HG03039 (cell line): ENCODE measurements at regions not wholly inside any gene's neighbourhood (a gene's known extent, or its start where the extent isn't known, plus 50 kb on each side); places are given as distances from the start of the nearest gene placed in this dataset.
"Not testable (repeated sequence)": the region's sequence is repeated elsewhere in the genome, so short reads cannot be mapped to it uniquely, and the experiment has no call there.

ENCODE experiments used
- ATAC-seq: cut with Tn5 transposase; IDR thresholded peaks from one replicate; pipeline ENCODE4 v1.9.1; 2021; ENCODE audit warnings: mild to moderate bottlenecking, moderate library complexity; ENCODE audit not compliant: unreplicated experiment

GRCh38 chr3:5731100-5731499 lies 543.6 kb downstream of the EDEM1 start:
- no peak for ATAC-seq

GRCh38 chr3:5732081-5732480 lies 544.6 kb downstream of the EDEM1 start:
- no peak for ATAC-seq

DNA sequence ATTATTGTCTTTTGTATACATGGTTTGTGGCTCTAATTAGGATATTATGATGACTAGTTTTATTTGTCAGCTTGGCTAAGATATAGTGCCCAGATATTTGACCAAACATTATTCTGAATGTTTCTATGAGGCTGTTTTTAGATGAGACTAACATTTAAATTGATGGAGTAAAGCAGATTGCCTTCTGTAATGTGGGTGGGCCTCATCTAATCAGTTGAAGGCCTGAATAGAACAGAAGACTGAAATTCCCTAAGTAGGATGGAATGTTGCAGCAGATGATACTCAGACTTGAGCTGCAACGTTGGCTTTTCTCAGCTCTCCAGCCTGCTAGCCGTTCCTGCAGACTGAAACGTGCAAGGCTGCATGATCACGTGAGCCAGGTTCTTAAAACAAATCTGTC lies 546.5 kb downstream of the EDEM1 start:
- ATAC-seq: no peak

GRCh38 chr3:5735896-5736295 lies 548.4 kb downstream of the EDEM1 start:
- ATAC-seq: no peak

DNA sequence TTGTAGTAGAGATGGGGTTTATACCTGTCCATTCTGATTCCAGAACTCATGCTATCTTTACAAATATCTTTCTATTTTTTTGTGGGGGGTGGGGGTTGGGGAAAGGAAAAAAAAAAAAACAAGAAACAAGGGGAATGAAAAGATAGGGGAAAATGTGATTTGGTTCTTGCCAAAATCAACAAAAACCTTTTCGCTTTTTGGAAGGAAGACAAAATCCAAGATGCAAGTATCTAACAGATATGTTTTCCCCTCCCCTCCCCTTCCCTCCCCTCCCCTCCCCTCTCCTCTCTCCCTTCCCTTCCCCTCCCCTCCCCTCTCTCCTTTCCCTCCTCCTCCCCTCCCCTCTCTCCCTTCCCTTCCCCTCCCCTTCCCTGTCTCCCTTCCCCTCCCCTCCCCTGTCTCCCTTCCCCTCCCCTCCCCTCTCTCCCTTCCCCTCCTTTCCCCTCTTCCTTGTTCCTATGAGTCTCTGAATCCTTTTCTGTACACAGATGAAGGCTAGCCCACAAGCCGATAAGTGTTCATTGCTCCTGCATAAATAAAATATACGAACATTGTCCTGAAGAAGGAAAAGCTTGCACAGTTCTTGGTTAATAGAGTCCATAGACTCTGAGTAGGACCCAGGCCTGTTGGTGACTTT lies 551.9 kb downstream of the EDEM1 start:
- ATAC-seq: no peak

DNA sequence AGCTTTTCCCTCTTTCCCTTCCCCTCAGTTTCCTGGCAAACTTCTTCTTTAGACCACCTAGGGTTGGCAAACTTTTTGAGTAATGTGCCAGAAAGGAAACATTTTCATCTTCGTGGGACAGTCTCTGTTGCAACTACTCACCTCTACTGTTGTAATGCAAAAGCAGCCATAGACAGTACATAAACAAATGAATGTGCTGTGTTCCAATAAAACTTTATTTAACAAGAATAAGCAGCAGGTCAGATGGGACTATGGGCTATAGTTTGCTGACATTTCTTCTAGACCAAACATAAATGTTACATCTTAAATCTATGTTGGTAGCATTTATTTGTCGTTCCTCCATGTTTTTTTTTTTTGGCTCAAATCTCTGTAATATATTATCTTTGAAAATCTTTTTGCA lies 552.4 kb downstream of the EDEM1 start:
- no peak for ATAC-seq

- no peak for ATAC-seq
These were observed 553.5 kb downstream of the EDEM1 start for GRCh38 chr3:5741017-5741416.

- no peak for ATAC-seq
These were observed 562.6 kb downstream of the EDEM1 start for GRCh38 chr3:5750091-5750490.

DNA sequence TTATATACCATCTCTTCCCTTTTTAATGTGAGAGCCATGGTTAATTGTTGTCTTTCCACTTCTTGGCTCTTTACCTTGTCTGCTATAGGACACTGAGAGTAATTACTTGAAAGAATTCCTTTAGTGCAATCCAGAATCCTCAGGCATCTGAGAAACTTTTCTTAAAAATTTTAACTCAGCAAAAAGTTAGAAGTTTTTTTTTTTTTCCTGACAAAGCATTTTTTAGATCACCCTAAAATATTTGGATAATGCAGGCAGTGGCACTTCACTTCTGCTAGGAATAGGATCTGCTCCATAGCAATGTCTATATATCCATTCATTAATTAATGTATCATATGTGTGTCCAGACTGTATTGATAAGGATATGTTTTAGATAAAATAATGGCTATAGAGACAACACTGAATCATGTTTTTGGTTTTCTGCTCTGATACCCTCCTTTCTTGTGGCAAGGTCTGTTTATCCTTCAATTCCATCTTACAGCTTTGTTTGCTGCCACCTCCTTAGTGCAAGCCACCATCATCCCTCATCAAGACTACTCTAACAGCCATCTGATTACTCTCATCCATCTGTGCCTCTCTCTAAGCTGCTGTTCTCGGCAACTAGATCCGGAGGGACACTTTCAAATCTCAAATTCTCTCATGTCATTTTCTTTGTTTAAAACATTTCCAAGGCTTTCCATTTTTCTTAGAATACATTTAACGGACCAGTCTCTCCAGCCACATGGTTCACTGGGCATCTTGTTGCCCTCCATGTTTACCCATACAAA lies 563.5 kb downstream of the EDEM1 start:
- ATAC-seq: no peak

DNA sequence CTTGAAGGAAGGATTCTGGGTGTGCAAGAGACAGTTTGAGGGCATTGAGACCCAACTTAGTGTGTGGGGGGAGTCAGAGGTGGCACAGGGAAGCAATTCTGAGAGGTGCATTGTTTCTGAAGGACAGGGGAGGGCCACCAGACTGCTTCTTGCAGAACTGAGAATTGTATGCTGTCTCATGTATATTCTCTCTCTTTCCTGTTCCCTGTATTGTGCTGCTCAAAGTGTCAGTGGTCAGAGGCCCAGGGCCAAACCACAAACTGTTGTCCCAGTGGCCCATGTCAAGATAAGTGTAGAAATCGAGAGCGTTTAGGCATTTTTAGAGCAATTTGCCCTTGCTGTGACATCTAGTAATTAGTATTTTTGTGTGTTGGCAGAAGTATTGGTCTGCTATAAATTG lies 567.1 kb downstream of the EDEM1 start:
- ATAC-seq: peak; percentile 57

DNA sequence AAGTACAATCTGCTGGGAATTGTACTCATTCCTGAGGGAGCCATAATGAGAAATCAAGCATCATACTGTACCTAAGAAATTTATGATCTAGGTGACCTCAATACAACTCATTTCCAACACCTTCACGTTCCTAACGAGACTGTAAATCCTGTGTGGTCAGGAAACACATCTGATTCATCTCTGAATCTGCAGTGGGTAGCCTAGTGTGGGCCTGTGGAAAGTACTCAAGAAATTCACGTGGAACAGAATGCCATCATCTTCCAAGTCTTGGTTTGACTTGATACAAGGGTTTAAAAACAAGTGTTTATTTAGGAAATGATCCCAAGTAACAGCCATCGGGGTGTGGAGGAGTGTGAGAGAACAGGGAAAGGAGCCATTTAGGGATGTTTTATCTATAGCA lies 568.9 kb downstream of the EDEM1 start:
- no peak for ATAC-seq

DNA sequence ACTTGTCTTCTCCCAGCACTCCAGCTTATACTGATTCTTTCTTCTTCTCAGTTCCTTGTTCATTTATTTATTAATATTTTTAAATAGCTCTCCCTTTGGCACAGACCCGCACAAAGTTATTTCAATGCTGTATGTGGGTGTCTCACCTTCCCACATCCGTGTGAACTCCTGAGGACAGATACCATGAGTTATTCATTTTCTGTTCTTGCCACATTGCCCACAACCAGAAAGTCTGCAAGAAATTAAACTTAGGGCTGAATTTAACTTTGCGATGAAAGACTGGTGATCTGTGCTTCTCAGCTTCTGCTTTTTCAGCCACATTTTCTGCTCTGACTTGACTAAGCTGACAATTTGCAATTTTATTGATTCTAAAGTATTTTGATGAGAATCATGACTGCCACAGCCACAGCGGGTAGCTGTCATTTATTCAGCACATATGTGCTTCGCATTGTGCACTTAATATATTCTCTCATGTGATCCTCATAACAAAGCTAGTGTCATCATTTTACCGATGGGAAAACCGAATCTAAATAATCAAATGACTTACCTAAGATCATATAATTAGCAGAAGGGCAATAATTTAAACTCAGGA lies 569.8 kb downstream of the EDEM1 start:
- ATAC-seq: no peak

DNA sequence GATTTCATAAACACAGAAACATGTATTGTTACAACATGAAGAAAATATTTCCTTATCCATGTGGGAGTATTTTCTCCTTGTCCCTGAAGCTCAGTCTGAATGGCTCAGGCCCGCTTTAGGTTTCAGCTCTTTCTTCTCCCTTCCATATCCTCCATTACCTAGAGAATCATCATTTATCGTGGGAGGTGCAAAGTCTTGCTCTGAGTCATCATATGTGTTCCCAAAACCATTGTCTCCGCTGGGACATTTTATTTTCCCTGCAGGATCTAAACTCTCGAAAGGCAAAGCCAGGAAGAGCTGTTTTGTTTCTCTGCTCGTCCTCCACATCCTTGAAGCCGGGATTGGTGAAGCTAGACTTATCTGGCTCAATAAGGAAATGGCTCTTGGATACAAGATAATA lies 571.2 kb downstream of the EDEM1 start:
- ATAC-seq: no peak

- no peak for ATAC-seq
These were observed 575.0 kb downstream of the EDEM1 start for GRCh38 chr3:5762506-5762905.

GRCh38 chr3:5766848-5767247 lies 579.3 kb downstream of the EDEM1 start:
- ATAC-seq: no peak

- ATAC-seq: no peak
These were observed 579.8 kb downstream of the EDEM1 start for GRCh38 chr3:5767304-5767703.

GRCh38 chr3:5768281-5768945 lies 580.9 kb downstream of the EDEM1 start:
- no peak for ATAC-seq

DNA sequence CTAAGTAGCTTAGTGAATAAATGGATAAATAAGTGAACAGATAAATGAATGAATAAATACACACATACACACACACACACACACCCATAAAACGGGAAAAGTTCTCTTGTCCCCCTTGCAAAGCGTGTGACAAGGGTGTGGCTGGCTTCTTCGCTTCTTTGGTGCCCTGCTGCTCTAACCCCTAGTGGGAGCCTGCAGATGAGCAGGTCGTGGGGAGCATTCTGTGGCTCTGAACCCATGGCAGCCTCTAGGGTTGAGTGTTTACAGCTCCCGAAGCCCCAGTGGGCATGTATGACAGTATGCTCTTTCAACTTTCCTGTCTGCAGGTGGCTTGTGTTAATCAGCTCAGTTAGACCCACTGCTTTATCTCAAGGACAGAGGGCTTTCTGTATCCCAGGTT lies 582.3 kb downstream of the EDEM1 start:
- no peak for ATAC-seq

DNA sequence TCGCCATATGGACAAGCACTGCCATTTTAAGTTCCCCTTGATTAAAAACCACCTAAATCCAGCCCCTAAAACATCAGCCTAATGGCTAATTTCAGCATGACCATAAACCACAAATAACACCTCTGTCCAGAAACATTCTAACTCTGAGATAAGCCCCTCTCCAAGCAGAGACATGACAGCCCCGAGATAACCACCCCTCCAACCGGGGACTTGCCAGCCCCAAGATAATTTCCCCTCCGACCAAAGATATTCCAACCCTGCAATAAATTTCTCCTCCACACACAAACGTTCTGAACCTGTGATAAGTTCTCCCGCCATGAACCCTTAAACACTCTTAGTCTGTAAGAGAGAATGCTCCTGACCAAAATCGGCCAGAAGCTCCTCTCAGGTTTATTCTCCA lies 586.8 kb downstream of the EDEM1 start:
- no peak for ATAC-seq

- not testable (repeated sequence) for ATAC-seq
These were observed 587.6 kb downstream of the EDEM1 start for GRCh38 chr3:5775100-5775499.

DNA sequence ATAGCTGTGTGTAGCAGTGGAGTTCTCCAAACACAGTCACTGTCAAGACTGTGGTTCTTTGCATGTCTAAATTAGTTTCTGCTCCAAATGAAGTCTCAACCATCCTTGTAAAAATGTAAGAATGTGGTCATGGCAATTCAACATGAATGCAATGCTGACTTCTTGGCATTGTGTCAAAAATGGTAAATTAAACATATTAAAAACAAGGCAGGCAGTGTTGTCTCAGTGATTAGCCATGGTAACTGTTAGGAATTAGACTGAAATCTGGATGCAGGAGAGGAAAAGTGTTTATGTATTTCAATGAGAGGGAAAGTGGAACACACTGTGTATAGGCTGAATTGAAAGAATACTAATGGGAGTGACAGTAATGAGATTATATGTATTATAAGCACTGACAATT lies 597.2 kb downstream of the EDEM1 start:
- ATAC-seq: no peak
